Hippocampal formation (tissue), 2 donors: ENCODE measurements at regions not wholly inside any gene's neighbourhood (a gene's known extent, or its start where the extent isn't known, plus 50 kb on each side); places are given as distances from the start of the nearest gene placed in this dataset.
"Not testable (repeated sequence)": the region's sequence is repeated elsewhere in the genome, so short reads cannot be mapped to it uniquely, and the experiment has no call there.

Source experiments
- DNase-seq, 2 donors: peaks; one replicate each; lab custom pipeline; 2025; lab: John Stamatoyannopoulos, UW

DNA sequence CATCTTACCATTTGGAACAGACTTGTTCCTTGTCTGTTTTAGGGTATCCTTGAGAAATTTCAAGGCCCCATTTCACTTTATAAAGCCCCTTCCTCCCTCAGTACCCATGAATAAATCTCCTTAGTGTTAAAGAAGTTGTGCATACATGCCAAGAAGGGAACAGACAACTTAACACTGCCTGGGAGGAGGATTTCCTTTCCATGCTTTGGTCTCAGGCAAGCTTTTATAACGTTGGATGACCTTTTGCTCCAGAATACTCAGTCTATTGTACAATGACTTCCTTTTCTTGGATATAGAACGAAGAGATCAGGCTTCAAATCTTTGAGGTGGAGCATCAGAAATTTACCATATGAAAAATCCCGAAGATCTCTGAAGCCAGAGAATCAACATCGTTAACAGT, 551.4 kb downstream of the PRKD1 start:
- no peak for DNase-seq

DNA sequence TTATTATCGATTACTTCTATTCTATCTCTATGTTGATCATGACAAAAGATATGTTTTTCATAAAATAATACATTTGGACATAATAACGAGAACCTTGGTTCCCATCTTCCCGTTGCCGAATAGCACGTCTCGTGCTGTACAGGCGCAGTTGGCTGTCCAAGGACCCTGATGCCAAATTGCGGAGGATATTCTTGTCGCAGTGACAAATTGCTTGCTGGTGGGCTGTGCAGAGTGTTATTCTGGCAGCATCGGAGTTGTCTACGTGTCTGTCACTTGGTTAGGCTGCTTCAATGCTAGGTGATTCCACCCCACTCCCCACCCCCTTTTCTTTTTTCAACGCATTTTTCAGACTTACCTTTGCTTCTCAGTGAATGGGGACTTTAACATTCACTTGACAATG, 546.8 kb downstream of the PRKD1 start:
- DNase-seq = no peak

DNA sequence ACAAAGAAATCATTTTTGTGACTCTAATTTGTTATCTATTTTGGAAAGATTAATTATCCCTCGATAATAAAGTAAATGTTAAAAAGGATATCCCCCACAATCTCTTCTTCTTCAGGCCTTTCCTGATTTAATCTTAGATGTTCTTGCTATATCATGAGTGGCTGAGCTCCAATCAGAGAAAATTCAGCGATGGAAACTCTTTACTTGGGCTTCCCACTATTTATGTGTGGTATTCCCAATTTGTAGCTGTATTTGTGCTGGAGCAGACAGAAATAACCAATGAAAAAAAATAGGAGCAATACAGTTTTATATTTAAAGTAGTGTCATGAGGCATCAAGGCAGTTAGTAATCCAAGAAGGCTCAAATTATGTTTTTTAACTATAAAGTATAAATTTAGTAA, 539.1 kb downstream of the PRKD1 start:
- no peak for DNase-seq

DNA sequence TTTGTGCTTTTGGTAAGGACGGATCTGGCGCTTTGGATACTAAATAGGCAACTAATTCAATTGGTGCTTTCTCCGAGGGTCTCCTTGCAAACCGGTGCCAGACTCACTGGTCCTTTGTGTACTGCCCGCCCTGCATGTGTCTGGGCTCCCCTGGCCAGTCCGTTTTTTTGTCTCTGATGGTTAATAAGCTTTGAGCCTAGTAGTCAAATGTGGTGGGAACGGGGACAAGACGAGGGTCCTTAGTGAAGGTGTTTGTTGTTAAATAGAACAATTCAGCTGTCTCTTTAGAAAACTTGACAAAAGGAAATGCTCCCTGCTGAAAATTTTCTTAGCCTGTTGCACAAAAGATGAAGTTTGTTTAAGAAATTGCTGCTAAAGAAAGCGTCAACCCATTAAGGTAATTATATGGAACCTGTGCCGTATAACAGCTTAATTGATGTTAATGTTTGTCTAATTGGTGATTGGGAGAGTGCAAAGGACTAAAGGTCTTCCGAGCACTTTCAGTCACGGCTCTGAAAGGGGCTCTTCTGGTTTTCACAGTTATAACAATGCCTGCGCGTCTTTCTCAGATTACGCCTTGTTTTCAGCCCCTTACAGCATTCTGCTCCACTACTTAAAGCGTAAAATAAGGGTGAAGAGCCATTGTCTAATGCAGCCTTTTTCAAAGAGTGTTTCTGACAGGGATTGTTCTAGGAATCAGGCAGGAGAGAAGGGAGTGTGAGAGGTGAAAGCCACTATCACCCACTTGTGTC, 537.4 kb downstream of the PRKD1 start:
- DNase-seq = no peak

DNA sequence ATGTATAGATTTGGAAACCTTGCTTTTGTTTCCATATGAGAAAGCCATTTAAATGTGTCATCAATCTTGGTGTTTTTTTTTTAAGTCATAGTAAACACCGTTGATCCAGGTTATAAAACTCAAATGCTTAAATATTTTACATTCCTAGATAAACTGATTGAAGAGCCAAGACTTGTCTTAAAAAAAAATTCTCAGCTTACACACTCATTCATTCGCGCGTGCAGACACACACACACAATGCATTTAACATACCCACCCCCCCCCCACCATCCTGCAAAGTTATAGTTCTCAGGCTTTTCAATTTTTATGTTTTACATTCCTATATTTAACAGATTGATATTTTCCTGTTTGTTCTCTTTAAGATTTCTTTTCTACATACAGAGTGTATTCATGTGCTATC, 536.4 kb downstream of the PRKD1 start:
- DNase-seq = no peak

DNA sequence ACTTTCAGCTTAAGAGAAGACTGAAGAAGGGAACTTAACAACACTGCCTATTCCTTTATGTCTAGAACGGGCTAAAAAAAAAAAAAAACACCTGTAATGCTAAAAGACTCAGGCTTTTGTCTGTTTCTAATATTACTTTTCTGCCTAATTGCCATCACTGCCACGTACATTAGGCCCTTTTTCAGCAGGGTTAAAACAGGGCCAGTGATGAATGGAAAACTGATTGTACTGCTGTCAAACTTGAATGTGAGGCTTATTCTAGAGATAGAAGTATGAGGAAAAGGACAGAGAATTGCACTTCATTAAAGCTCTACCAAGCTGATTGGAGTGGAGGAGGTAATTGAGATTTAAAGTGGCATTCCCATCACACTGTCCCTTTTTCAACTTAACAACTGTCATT, 535.8 kb downstream of the PRKD1 start:
- no peak for DNase-seq

DNA sequence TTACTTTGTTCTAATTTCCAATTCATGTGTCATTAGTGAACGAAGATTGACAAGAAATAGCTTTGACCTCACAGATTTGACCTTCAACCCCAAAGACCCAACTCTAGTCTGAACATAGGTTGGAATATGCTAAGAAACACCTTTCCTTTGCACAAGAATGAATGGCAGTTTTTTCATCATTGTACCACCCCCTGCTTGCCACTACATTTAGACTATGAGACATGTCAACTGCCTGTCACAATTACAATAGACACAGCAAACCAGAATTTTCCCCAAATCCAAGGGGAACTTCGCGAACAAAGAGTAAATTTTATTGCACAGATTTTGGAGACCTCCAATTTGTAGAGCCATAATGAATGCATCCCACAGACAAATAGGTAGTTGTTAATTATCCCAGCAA, 535.4 kb downstream of the PRKD1 start:
- DNase-seq = no peak

DNA sequence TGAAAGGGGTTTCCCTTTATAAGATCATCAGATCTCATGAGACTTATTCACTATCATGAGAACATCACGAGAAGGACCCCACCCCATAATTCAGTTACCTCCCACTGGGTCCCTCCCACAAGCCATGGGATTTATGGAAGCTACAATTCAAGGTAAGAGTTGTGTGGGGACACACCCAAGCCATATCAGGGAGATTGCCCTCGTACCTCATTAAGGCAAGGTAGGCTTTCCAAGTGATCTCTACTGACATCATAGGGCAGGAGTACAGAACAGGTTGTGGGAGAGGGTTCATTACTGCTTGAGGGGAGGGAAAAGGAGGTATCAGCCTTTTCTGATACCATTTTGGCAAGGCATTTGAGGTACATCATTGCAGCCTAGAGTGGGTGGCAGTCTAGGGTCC, 524.6 kb downstream of the PRKD1 start:
- DNase-seq = no peak

DNA sequence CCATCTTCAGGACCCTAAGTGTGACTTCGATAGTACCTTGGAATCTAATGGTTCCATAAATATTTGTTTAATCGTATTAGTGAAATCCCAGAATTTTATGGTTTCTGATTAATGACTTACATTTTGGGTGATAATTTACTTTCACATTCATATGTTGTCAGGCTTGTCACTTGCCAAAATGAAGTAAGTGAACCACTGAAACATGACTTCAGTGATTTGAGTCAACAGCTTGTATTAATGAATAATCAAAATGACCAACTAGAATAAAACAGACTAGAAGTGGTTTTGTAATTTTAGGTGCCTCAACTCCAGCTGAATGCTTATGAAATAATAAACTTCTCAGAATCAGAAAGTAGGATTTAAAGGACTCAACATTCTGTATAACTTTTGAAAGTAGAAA, 517.1 kb downstream of the PRKD1 start:
- DNase-seq = no peak

DNA sequence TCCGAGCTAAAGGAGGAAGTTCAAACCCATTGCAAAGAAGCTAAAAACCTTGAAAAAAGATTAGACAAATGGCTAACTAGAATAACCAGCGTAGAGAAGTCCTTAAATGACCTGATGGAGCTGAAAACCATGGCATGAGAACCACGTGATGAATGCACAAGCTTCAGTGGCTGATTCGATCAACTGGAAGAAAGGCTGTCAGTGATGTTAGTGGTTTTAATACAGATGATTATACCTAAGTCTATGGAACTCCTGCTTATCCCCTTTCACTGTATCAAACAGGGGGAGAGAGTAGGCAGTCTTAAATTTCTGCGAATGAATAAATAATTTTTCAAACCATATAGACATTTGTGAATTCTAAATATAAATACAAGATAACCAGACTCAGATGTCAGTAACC, 512.7 kb downstream of the PRKD1 start:
- DNase-seq = not testable (repeated sequence)

DNA sequence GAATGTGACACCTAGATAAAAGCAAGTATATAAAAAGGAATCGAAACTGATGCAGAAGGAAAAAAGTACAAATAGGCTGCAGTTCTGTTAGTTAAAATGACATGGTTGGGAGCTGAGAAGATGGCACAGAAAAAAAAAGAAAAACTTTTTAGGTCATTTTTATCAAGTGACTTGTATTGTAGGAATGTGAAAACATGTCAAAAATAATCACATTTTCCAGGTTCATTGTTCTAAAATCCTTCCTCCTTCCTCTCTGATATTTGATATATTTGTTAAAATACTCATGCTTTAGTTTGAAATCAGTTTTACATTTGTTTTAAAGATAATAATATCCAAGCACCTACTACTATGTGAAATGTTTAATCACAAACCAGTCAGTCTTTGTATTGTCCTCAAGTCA, 507.9 kb downstream of the PRKD1 start:
- no peak for DNase-seq

DNA sequence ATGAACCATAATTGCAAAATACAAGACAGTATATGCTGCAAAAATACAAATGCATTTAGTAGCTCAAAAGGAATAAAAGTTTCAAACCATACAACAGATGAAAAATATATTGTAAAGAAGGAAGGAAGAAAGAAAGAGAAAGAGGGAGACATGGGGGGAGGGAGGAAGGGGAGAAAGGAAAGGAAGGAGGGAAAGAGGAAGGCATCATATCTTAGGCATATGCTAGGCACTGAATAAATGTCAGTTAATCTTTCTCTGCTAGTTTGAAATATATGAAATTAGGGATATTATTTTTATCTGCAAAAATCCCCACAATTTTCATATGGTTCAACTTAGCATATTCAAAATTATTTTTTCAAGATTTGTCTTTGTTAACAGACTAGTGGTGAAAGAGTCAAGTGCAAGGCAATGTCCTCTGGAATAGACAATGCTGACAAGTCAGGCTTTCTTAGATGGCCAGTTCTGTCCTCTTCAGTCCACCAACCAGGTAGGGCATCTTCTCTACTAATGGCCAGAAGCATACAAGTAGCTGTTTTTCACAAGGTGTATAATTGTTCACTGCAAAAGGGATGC, 506.4 kb downstream of the PRKD1 start:
- no peak for DNase-seq

DNA sequence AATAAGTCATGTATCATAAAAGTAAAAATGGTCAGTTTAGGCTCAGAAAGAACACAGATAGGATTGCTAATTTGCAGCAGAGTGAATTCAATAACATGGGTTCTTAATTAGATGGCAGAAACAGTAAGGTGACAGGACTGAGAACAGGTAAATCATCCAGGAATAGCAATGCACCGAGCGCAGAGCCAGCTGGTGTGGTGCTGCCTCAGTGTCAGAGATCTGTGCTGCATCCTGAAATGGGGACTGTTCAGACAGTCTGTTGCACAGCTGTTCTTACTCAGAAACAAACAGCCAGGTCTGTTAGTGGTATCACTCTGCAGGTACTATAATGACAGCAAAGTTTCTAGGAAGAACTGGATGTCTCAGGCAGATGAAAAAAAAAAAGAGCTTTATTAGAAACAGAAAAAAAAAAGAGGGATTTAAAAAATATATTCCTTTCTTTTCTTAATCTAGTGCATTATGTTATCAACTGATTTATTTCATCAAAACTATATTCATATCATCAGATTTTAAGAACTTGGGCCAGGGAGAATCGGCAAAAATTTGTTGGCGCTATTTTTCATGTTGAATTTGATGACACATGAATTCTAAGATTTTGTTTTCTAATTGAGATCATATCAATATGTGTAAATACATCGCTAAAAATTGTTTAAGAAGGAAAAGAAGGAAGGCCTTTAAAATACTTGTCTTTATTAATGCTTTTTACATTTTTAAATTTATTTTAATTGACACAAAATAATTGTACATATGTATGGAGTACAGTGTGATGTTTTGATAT, 501.8 kb downstream of the PRKD1 start:
- no peak for DNase-seq

DNA sequence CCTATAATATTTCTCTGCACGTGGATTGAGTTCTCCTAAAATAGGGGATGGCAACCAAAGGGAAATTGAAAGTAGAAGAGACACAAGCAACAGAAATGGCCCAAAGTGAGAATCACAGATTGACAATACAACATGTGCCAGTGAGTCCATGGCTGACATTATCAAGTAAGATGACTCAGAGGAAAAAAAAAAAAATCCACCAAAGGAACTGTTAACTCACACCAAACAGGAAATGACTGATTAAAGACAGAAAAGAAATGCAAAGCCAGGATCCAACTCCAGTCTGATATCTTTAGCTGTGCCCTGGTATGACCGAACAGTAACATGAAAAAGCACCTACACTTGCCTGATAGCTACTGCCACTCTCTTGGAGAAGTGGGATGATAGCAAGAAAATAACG, 485.0 kb downstream of the PRKD1 start:
- no peak for DNase-seq

DNA sequence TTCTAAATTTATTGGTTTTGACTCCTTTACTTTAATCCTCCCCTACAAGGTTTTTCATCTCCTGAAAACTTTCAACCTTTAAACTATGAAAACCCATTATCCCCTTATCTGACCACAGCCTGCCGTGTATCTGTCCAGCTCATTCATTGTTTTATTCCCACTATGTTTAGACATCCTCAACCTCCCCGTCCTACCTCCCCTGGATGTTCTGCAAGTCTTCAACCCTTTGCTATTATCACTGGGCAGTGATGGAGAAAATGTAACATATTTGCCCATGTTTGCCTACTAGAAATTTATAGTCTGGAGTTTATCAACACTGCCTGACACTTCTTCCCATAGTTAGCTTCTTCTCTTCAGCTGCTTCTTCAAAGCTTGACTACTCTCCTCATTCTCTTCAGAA, 483.4 kb downstream of the PRKD1 start:
- DNase-seq = no peak

DNA sequence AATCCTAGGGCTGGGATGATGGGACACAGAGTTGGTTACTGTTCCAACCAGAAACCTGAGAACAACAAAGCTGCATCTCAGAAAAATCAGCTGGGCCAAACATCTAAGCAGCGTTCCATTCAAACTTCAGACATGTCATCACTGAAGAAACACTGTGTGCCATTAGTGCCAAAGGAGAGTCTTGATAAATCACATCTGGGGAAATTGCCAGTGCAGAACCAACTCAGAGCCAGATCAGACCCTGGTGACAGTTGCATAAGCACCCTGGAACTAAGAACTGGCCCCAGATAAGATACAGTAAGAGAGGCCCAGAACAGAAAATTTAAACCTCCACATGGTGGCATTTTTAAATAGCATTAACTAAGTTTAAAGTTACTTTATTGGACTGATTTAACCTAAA, 482.8 kb downstream of the PRKD1 start:
- DNase-seq = no peak

DNA sequence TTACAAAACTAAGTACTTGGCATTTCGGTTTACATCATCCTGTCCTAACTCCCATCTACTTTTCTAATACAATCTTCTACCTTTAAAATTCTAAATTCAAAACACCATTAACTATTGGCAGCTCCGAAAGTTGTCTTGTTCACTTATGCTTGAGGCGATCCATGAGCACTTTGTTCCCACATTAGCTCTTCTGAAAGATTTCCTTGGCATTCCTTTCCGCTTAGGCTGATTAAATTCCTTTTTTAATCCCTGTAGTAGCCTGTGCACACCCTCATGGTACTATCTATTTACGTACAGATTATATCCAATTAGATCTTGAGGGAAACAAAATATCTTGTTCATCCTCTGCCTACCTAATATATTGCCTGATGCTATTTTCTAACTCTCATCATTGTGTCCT, 480.7 kb downstream of the PRKD1 start:
- no peak for DNase-seq

DNA sequence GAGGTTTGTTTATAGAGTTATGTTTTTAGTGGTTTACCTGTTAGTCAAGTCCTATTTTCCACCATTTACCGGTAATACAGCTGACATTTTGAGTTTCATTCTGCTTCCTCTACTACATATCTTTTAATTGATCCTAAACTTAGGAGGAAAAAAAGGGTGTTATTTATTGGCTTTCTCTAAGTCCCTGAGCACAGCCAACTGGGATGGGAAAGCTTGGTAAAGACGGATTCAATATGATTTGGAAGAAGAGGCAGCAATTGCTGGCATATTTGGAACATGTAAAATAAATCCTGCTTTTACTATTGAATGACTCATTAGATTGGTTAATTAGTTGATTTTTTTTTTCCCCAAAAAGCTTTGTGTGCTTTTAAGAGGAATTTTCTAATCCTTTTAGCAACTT, 475.7 kb downstream of the PRKD1 start:
- no peak for DNase-seq

DNA sequence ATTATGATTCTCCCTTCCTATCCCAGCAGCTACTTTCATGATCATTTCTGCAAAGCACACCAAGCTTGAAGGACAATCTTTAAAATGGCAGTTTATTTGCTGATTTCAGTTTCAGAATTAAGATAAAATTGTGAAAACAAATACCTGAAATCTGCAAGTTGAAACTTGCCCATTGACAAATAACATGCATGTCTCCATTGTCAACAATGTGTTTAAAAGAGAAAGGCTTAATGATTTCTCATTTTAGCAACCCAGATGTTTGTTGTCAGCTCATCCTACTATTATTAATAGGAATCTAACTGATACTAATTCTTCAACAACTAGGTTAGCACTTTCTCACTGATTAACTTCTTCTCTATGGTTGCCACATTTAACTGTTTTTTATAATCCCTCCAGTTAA, 474.6 kb downstream of the PRKD1 start:
- DNase-seq = no peak

DNA sequence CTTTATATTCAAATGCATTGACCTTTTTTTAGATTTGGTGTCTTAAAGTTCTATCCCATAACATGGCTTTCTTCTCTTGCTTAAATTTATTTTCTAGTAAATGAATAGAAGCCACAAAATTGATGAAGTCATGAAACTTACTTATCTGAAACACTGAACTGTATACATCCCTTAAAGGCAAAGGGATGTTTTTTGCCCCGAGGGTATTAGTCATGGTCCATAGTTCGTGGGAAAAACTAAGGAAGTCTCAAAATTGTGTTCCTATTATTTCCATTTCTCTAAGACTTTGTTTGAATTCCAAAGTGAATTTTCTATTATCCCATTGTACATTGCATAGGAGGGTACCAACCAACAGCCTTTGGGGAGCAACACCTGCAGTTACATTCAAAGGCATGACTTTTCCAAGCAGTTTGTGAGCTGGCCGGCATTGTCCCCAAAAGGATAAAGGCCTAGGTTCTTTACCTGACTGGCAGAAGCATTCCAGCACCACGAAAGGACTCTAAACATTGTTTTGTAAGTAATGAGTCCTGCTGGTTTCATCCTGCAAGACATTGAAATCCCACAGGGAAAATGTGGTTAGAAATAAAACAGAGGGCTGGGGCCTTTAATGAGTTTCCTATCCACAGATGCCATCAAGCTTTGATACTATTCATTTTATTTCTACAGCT, 473.5 kb downstream of the PRKD1 start:
- no peak for DNase-seq

DNA sequence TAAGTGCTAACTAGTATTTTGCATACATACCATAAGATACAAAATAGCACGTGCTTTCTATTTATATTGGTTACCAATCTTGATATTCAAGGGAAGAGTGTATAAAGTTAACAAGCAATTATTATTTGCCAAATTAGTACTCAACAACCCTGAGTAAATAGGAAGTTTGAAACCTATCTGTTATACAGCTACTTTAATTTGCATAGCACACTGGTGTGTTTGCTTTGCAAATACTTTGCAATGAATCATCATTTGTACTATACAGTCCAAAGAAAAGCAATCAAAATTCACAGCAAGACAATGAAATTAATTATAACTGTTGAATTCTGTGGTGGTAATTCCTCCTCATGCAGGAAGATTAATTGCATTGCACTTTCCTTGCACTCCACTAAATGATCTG, 469.1 kb downstream of the PRKD1 start:
- no peak for DNase-seq

DNA sequence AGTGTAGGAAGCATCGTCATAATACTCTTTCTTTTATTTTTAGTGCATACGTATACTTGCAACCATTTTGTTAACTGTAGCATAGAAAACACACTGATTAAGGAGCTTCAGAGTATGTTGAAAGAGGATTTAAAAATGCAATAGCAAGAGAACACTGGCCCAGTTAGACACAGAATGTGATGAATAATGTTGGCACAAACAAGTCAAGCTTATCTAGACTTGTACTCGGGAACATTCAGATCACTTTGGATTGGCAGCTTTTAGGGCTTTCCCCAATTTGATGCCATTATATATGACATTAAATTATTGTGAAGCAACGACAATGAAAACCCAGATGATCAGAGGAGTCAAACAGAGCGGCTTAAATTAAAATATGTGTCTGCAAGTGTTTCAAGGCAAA, 468.1 kb downstream of the PRKD1 start:
- no peak for DNase-seq
